ENCODE measurements at regions not wholly inside any gene's neighbourhood (a gene's known extent, or its start where the extent isn't known, plus 50 kb on each side); places are given as distances from the start of the nearest gene placed in this dataset.

- TF ChIP-seq, protein P1, sequence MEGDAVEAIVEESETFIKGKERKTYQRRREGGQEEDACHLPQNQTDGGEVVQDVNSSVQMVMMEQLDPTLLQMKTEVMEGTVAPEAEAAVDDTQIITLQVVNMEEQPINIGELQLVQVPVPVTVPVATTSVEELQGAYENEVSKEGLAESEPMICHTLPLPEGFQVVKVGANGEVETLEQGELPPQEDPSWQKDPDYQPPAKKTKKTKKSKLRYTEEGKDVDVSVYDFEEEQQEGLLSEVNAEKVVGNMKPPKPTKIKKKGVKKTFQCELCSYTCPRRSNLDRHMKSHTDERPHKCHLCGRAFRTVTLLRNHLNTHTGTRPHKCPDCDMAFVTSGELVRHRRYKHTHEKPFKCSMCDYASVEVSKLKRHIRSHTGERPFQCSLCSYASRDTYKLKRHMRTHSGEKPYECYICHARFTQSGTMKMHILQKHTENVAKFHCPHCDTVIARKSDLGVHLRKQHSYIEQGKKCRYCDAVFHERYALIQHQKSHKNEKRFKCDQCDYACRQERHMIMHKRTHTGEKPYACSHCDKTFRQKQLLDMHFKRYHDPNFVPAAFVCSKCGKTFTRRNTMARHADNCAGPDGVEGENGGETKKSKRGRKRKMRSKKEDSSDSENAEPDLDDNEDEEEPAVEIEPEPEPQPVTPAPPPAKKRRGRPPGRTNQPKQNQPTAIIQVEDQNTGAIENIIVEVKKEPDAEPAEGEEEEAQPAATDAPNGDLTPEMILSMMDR (IDR thresholded peaks at IDR 0.05): no peak
- TF ChIP-seq POLR2A (IDR thresholded peaks at IDR 0.05) (no peak), EP300 (IDR thresholded peaks at IDR 0.05) (no peak), POLR2AphosphoS5 (IDR thresholded peaks at IDR 0.05) (no peak)
- DNase-seq: peak in 1 of 2 donors; percentile 14
- WGBS, 5 donors: 50 to 88% (median 71%) methylated on average over 1 of the region's 1 CpG
- H3K4me1 ChIP-seq: no peaks in the 10 kb centered on the region
- H3K27ac ChIP-seq: no peak overlapping the region
- H3K27me3 ChIP-seq: peaks cover 0 to 4% (median 0%) of the 10 kb centered on the region in 3 donors
- peaks cover 0 to 13% (median 11%) of the 10 kb centered on the region in 4 donors for H3K9me3 ChIP-seq
- no peaks in the 10 kb centered on the region for H3K36me3 ChIP-seq
- no peak overlapping the region for H3K4me3 ChIP-seq
- intact Hi-C loops (cut with DNase I; ENCODE audit: low total_unique reads): no loop called here
These were observed 59.8 kb upstream of the GDF10 start for GRCh38 chr10:47240173-47240572.

GRCh38 chr10:47241256-47241655, 58.7 kb upstream of the GDF10 start:
- DNase-seq: no peak
- intact Hi-C loops (cut with DNase I; ENCODE audit: low total_unique reads): no loop called here
- Histone ChIP-seq H3K36me3 (no peaks in the 10 kb centered on the region), H3K4me3 (no peak overlapping the region), H3K9me3 (peaks cover 0 to 13% (median 11%) of the 10 kb centered on the region in 4 donors), H3K27ac (no peak overlapping the region), H3K27me3 (peaks cover 0 to 8% (median 0%) of the 10 kb centered on the region in 3 donors), H3K4me1 (no peaks in the 10 kb centered on the region)
- TF ChIP-seq POLR2A (IDR thresholded peaks at IDR 0.05) (no peak), POLR2AphosphoS5 (IDR thresholded peaks at IDR 0.05) (no peak), EP300 (IDR thresholded peaks at IDR 0.05) (no peak)
- TF ChIP-seq, protein P1 (IDR thresholded peaks at IDR 0.05): no peak
- 51 to 71% (median 60%) methylated on average over 2 of the region's 2 CpGs for WGBS, 5 donors

GRCh38 chr10:47241946-47242867, 57.8 kb upstream of the GDF10 start:
- no peaks in the 10 kb centered on the region for H3K36me3 ChIP-seq
- DNase-seq: peak in 1 of 2 donors; percentile 10
- intact Hi-C loops (cut with DNase I; ENCODE audit: low total_unique reads): no loop called here
- H3K27me3 ChIP-seq: peaks cover 0 to 8% (median 0%) of the 10 kb centered on the region in 3 donors
- peaks cover 0 to 4% (median 2%) of the 10 kb centered on the region in 4 donors for H3K9me3 ChIP-seq
- H3K4me3 ChIP-seq: no peak overlapping the region
- TF ChIP-seq POLR2A (IDR thresholded peaks at IDR 0.05): no peak
- 77 to 89% (median 83%) methylated on average over 7 to 9 of the region's 9 CpGs for WGBS, 5 donors
- no peaks in the 10 kb centered on the region for H3K4me1 ChIP-seq
- H3K27ac ChIP-seq: no peak overlapping the region

DNA sequence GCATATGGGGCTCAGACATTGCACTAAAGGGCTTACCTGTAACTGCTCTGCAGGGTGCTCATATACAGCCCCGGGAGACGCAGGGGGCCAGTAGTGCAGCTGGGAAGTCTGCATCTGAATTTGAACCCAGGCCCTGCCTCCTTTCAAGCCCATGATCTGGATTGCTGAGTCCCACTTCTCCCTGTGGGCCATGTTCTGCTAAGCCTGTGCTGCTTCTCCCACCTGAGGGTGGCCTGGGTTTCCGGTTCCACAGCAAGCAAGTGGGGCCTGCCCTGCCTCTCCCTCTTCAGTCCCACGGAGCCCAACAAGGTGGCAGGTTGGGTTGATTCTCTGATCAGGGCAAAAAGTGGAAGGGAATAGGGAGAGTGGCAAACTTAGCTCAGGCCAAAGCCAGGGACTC, 56.6 kb upstream of the GDF10 start:
- Histone ChIP-seq H3K9me3 (no peaks in the 10 kb centered on the region), H3K4me1 (no peaks in the 10 kb centered on the region), H3K36me3 (no peaks in the 10 kb centered on the region), H3K27me3 (peaks cover 0 to 10% (median 0%) of the 10 kb centered on the region in 3 donors), H3K4me3 (no peak overlapping the region), H3K27ac (no peak overlapping the region)
- WGBS, 5 donors: 82 to 89% (median 88%) methylated on average over 3 to 4 of the region's 4 CpGs
- TF ChIP-seq POLR2AphosphoS5 (IDR thresholded peaks at IDR 0.05): no peak
- TF ChIP-seq POLR2A (IDR thresholded peaks at IDR 0.05): no peak
- TF ChIP-seq, protein P1 (IDR thresholded peaks at IDR 0.05): no peak
- TF ChIP-seq EP300 (IDR thresholded peaks at IDR 0.05): no peak
- intact Hi-C loops (cut with DNase I; ENCODE audit: low total_unique reads): no loop called here
- DNase-seq: peak in 1 of 2 donors; percentile 8

DNA sequence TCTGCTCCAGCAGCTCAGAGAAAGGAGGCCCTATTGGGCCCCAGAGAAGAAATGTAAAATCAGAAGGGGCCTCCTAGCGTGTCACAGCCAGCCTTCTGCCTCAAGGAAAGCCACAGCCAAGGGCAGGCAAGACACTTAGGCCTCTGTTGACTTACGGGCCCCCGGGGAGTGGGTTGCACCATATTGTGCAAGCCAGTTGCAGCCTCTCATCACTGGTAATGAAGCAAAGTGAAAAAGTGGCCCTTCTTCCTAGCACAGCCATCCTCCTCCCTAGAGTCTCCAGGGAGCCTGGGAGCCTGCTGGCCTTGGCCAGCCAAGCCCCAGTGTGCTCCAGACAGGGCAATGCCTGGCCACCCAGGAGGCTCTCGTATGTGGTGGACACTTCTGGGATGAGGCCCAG, 56.2 kb upstream of the GDF10 start:
- Histone ChIP-seq H3K9me3 (no peaks in the 10 kb centered on the region), H3K27me3 (peaks cover 0 to 12% (median 0%) of the 10 kb centered on the region in 3 donors), H3K4me3 (no peak overlapping the region), H3K4me1 (no peaks in the 10 kb centered on the region), H3K27ac (no peak overlapping the region), H3K36me3 (no peaks in the 10 kb centered on the region)
- no peak for TF ChIP-seq POLR2AphosphoS5 (IDR thresholded peaks at IDR 0.05)
- no peak for TF ChIP-seq EP300 (IDR thresholded peaks at IDR 0.05)
- DNase-seq: no peak
- 67 to 83% (median 77%) methylated on average over 4 of the region's 4 CpGs for WGBS, 5 donors
- intact Hi-C loops (cut with DNase I; ENCODE audit: low total_unique reads): no loop called here
